AG04449 (cell line): ENCODE measurements at regions not wholly inside any gene's neighbourhood (a gene's known extent, or its start where the extent isn't known, plus 50 kb on each side); places are given as distances from the start of the nearest gene placed in this dataset.
A peak's percentile ranks its signal among the peaks of the same experiment; 100 is the strongest.

Experiments
- CTCF ChIA-PET: fragments of 350-600 bp; formaldehyde crosslinking; extraction: SDS; loops from one replicate; lab custom pipeline; 2021; ENCODE audit warnings: antibody characterized with exemption; lab: Yijun Ruan, JAX
- POLR2A ChIA-PET: fragments of 400-600, 350-600 bp; formaldehyde crosslinking; extraction: SDS; loops from one replicate; lab custom pipeline; 2020; ENCODE audit warnings: antibody characterized with exemption, inconsistent platforms; lab: Yijun Ruan, JAX
- DNase-seq: peaks from one replicate; pipeline ENCODE4 v3.0.0-alpha.2; 2010; ENCODE audit warnings: low read depth, low spot score
- H3K4me3 ChIP-seq: 2 replicates; pipeline ENCODE4 v1.5.1; 2011; ENCODE audit warnings: low read depth, mild to moderate bottlenecking, control low read depth, low read length
- CTCF ChIP-seq: IDR thresholded peaks from one replicate; pipeline ENCODE4 v1.5.1; 2011; ENCODE audit warnings: mild to moderate bottlenecking, moderate library complexity, low read length, control low read depth, inconsistent platforms; ENCODE audit not compliant: insufficient read depth; ENCODE audit errors: missing control alignments

- peak overlapping the region; percentile 66 for H3K4me3 ChIP-seq
- ChIA-PET POLR2A (no interaction called here), CTCF (interaction anchor here (0.6 to 2.3 kb wide), 8 partner anchors 10 to 1573 kb away, joined by 3 to 11 read pairs (median 3); no protein-coding TSS in a partner anchor)
- DNase-seq = no peak
- no peak for TF ChIP-seq CTCF
Observed at GRCh38 chr4:24470666-24471485, 113.5 kb downstream of the DHX15 start.

DNA sequence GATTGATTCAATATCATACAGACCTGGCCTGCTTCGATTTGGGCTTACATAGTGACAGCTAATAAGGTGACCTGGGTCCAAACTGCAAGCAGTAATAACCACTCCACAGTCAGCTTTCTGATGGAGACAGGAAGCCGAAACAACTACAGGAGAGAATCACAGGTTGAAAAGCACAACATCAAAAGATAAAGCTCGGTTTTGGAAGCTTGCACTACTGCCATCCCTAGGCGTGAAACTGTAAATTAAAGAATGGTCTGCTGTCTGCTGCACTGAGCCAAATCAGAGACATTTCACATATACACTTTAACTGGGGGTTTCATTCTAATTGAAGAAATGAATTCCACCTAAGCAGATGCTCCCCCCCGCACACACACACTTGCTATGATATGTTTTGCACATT, 116.3 kb downstream of the DHX15 start:
- CTCF ChIA-PET = interaction anchor here (0.8 kb wide), 1 partner anchor 10 kb away, joined by 3 read pairs; no protein-coding TSS in a partner anchor

DNA sequence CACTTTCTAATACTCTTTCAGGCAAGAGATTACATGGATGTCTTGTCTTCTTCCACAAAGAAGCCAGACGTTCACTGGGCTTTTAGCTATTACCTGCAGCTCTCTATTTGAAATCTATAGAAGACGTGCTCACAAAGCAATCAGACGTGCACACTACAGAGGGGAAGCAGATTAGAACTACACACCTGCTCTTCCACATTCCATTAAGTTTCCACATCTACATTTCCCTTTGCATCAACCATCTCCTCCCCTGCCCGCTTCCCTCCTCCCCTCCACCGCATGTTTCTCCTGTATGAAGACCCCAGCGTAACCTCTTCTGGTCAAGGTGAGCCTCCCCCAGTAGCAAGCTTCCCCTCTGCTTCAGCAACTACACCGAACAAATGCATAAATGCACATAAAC, 119.8 kb downstream of the DHX15 start:
- no peak for DNase-seq
- H3K4me3 ChIP-seq = no peak overlapping the region
- CTCF ChIA-PET = interaction anchor here (1.3 kb wide), 1 partner anchor 9 kb away, joined by 5 read pairs; no protein-coding TSS in a partner anchor
- no peak for TF ChIP-seq CTCF
- POLR2A ChIA-PET = no interaction called here

More for the DNA sequence above, 116.3 kb downstream of the DHX15 start:
- DNase-seq = no peak
- POLR2A ChIA-PET = no interaction called here
- no peak for TF ChIP-seq CTCF
- no peak overlapping the region for H3K4me3 ChIP-seq

DNA sequence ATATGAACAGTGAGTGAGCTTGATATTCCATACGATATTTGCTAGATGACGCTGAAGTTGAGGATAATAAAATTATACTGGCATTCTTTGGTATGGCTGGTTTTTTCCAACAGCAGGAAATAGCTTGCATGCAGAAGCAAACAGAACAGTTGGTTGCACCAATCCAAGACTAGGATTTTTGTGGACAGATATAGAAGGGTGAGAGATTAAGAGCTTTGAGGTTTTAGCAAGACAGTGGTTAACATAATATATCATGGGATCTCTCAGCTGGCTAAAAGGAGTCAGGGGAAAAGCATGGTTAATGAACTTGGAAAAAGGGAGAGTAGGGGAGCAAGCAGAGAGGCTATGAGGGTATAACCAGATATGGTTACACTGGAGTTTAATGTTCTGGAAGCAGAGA, 127.9 kb downstream of the DHX15 start:
- no peak for DNase-seq
- no peak overlapping the region for H3K4me3 ChIP-seq
- CTCF ChIA-PET = no interaction called here
- POLR2A ChIA-PET = no interaction called here
- TF ChIP-seq CTCF = no peak

DNA sequence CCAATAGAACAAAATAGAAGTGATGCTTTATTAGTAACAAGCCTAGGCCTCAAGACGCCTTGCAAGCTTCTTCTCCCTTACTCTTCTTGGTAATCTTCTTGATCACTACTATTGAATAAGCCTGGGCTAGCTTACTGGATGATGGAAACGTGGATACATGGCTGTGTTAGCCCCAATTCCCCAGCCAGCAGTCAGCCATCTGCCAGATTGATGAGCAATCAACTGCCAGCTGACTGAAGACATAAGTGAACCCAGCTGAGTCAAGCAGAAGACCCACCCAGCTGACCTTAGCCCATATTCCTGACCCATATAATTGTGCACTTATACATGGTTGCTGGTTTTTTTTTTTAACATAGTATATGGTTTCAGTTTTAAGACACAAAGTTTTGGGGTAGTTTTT, 130.4 kb downstream of the DHX15 start:
- POLR2A ChIA-PET = no interaction called here

More for the DNA sequence above, 130.4 kb downstream of the DHX15 start:
- CTCF ChIA-PET = no interaction called here
- H3K4me3 ChIP-seq = no peak overlapping the region
- no peak for DNase-seq
- TF ChIP-seq CTCF = no peak
